Testis (tissue), 2 donors: ENCODE measurements at regions not wholly inside any gene's neighbourhood (a gene's known extent, or its start where the extent isn't known, plus 50 kb on each side); places are given as distances from the start of the nearest gene placed in this dataset.
"Not testable (repeated sequence)": the region's sequence is repeated elsewhere in the genome, so short reads cannot be mapped to it uniquely, and the experiment has no call there.

ENCODE experiments used
- CTCF ChIP-seq, 3 experiments: fragments of 450-650 bp in 2 of 3; fragments of 200-600 bp in 1 of 3; sonication (generic) in 1 of 3; IDR thresholded peaks; one replicate each; pipeline ENCODE4 v1.5.1; 2016 to 2019; ENCODE audit warnings: antibody characterized with exemption in 3 of 3, mild to moderate bottlenecking in 2 of 3, moderate library complexity in 1 of 3
- POLR2A ChIP-seq: fragments of 450-650 bp; IDR thresholded peaks from one replicate; pipeline ENCODE4 v1.6.1; 2017; ENCODE audit warnings: antibody characterized with exemption, mild to moderate bottlenecking, moderate library complexity

GRCh38 chr6:121720867-121721266 is 285.4 kb downstream of the GJA1 start:
- TF ChIP-seq CTCF (IDR thresholded peaks at IDR 0.05); POLR2A: not testable (repeated sequence)
